Panc1 (cell line): ENCODE measurements at regions not wholly inside any gene's neighbourhood (a gene's known extent, or its start where the extent isn't known, plus 50 kb on each side); places are given as distances from the start of the nearest gene placed in this dataset.

Source experiments
- POLR2AphosphoS5 ChIP-seq: IDR thresholded peaks from 2 replicates; pipeline ENCODE4 v1.6.1; 2012; ENCODE audit warnings: mild to moderate bottlenecking, low read depth, low read length, moderate library complexity
- REST ChIP-seq, 2 experiments: IDR thresholded peaks; 2 replicates each; pipeline ENCODE4 v1.6.1; 2011 to 2012; ENCODE audit warnings: low read depth in 2 of 2, control low read depth in 1 of 2, low read length in 1 of 2, mild to moderate bottlenecking in 1 of 2, moderate library complexity in 1 of 2; ENCODE audit not compliant: insufficient read depth in 1 of 2
- SIN3A ChIP-seq: IDR thresholded peaks from 2 replicates; pipeline ENCODE4 v1.6.1; 2012; ENCODE audit warnings: low read depth, mild to moderate bottlenecking, low read length, moderate library complexity, borderline replicate concordance; ENCODE audit not compliant: insufficient read depth
- TCF7L2 ChIP-seq: IDR thresholded peaks from 2 replicates; pipeline ENCODE4 v1.6.1; 2011; ENCODE audit warnings: mild to moderate bottlenecking, low read depth, low read length, inconsistent platforms
- TF ChIP-seq, protein P1 (sequence below): fragments of 450-650 bp; IDR thresholded peaks from 2 replicates; pipeline ENCODE4 v1.5.1; 2017; ENCODE audit warnings: mild to moderate bottlenecking

DNA sequence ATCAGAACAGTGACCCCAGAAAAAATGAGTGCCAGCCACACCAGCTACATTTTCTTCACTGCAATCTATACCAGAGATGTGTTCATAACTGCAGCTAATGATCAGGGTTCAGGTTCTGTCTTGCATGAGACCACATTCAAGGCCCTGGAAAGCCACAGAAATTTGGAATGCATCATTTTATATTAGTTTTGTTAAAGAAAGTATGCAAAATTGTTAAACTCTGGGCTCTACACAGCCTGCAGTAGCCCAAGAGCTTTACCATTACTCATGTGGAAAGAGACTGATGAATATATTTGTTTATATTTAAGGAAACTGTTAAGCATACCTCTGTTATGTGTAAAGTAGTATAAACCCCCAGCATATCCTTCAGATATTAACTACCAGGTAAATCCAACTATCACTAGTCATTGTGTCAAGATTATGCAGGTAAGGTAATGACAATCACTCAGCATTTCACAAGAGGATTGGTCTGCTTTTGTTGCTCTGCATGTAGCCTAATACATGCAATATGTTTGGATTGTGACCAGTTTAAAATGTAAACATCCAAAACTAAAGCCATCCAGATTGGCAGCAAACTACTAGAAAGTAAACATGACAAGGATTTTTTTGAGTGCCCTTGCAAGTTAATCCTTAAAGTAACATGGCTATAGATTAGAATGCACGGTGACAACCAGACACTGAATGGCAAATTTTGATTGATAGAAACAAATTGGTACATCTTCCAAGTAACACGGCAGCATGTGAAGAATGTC is 429.1 kb upstream of the ARGLU1 start:
- TF ChIP-seq, protein P1, sequence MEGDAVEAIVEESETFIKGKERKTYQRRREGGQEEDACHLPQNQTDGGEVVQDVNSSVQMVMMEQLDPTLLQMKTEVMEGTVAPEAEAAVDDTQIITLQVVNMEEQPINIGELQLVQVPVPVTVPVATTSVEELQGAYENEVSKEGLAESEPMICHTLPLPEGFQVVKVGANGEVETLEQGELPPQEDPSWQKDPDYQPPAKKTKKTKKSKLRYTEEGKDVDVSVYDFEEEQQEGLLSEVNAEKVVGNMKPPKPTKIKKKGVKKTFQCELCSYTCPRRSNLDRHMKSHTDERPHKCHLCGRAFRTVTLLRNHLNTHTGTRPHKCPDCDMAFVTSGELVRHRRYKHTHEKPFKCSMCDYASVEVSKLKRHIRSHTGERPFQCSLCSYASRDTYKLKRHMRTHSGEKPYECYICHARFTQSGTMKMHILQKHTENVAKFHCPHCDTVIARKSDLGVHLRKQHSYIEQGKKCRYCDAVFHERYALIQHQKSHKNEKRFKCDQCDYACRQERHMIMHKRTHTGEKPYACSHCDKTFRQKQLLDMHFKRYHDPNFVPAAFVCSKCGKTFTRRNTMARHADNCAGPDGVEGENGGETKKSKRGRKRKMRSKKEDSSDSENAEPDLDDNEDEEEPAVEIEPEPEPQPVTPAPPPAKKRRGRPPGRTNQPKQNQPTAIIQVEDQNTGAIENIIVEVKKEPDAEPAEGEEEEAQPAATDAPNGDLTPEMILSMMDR: no peak
- TF ChIP-seq POLR2AphosphoS5 (no peak), TCF7L2 (no peak), SIN3A (no peak), REST (IDR thresholded peaks at IDR 0.05; ENCODE audit: insufficient read depth in 1 of 2, low read depth in 2 of 2, low read length in 1 of 2) (no peak)
